GM12878 (cell line): ENCODE measurements at regions not wholly inside any gene's neighbourhood (a gene's known extent, or its start where the extent isn't known, plus 50 kb on each side); places are given as distances from the start of the nearest gene placed in this dataset.

Source experiments
- ATAC-seq: fragments of 200-7000 bp; cut with Tn5 transposase; 3 replicates; pipeline ENCODE4 v1.9.1; 2020; ENCODE audit warnings: mild to moderate bottlenecking, moderate library complexity
- BruUV-seq: library from RNA; stranded (reverse); fragments of 400-500 nt; replicated peaks from 2 replicates; lab custom pipeline; 2021; lab: Mats Ljungman, UMichigan
- CTCF ChIA-PET: fragments of 300-600 bp; sonication (Branson Sonifier 250); formaldehyde crosslinking; extraction: SDS; loops from one replicate; lab custom pipeline; 2021; ENCODE audit warnings: inconsistent platforms; lab: Yijun Ruan, JAX
- POLR2A ChIA-PET: fragments of 350-600 bp; formaldehyde crosslinking; extraction: SDS; loops from one replicate; lab custom pipeline; 2021; ENCODE audit warnings: inconsistent platforms; lab: Charles Lee
- RAD21 ChIA-PET: fragments of 300-600 bp; sonication (Branson Sonifier 250); formaldehyde crosslinking; loops from one replicate; lab custom pipeline; 2023; ENCODE audit warnings: antibody characterized with exemption; ENCODE audit not compliant: unreplicated experiment; lab: Charles Lee
- SMC1A ChIA-PET: fragments of 300-600 bp; sonication (Branson Sonifier 250); formaldehyde crosslinking; loops from one replicate; lab custom pipeline; 2023; ENCODE audit not compliant: unreplicated experiment, uncharacterized antibody; lab: Charles Lee
- DNase-seq: peaks from one replicate; pipeline ENCODE4 v3.0.0-alpha.2; 2011; ENCODE audit warnings: low read depth, low spot score
- FAIRE-seq: peaks from 3 replicates; lab custom pipeline; 2011; peaks lifted over from hg19 to GRCh38; lab: Jason Lieb, UNC
- H2AFZ ChIP-seq: 2 replicates; pipeline ENCODE4 v1.6.0; 2011; ENCODE audit warnings: low read depth, low read length, control low read depth; ENCODE audit not compliant: control insufficient read depth
- H3K27ac ChIP-seq: 2 replicates; pipeline ENCODE4 v1.5.1; 2011; ENCODE audit warnings: control low read depth; ENCODE audit not compliant: control insufficient read depth, insufficient read depth
- H3K27me3 ChIP-seq, 2 experiments: replicated peaks in 1 of 2; 2 replicates each; pipeline versions ENCODE4 v1.6.0 to v1.6.1; 2011; ENCODE audit warnings: low read length in 1 of 2; ENCODE audit not compliant: control insufficient read depth in 2 of 2, insufficient read depth in 2 of 2
- H3K36me3 ChIP-seq, 2 experiments: 2 replicates each; pipeline ENCODE4 v1.5.1; 2011; ENCODE audit warnings: low read length in 1 of 2; ENCODE audit not compliant: control insufficient read depth in 2 of 2, insufficient read depth in 2 of 2
- H3K4me1 ChIP-seq: 2 replicates; pipeline ENCODE4 v1.6.1; 2011; ENCODE audit warnings: mild to moderate bottlenecking, low read length, moderate library complexity, mixed read lengths; ENCODE audit not compliant: control insufficient read depth, insufficient read depth
- H3K4me2 ChIP-seq: 2 replicates; pipeline ENCODE4 v1.6.0; 2011; ENCODE audit warnings: control low read depth; ENCODE audit not compliant: control insufficient read depth, insufficient read depth
- H3K4me3 ChIP-seq: fragments of 200-600 bp; sonication (generic); 2 replicates; pipeline ENCODE4 v1.5.1; 2016
- H3K79me2 ChIP-seq: 2 replicates; pipeline ENCODE4 v1.6.0; 2011; ENCODE audit warnings: low read length; ENCODE audit not compliant: control insufficient read depth, insufficient read depth
- H3K9ac ChIP-seq: 2 replicates; pipeline ENCODE4 v1.8.0; 2011; ENCODE audit warnings: low read length, control low read depth, mixed read lengths; ENCODE audit not compliant: control insufficient read depth, insufficient read depth
- H3K9me3 ChIP-seq: replicated peaks from 3 replicates; pipeline ENCODE4 v1.5.1; 2011; ENCODE audit warnings: mild to moderate bottlenecking, low read length; ENCODE audit not compliant: control insufficient read depth, insufficient read depth
- H4K20me1 ChIP-seq: 2 replicates; pipeline ENCODE4 v1.6.0; 2011; ENCODE audit not compliant: control insufficient read depth, insufficient read depth
- ESRRA ChIP-seq: IDR thresholded peaks from 2 replicates; pipeline ENCODE4 v1.6.1; 2012; ENCODE audit warnings: mild to moderate bottlenecking, low read length, improper control_type of control experiment
- POU2F2 ChIP-seq: IDR thresholded peaks from 3 replicates; pipeline ENCODE4 v1.6.1; 2011; ENCODE audit warnings: low read depth, mild to moderate bottlenecking, low read length, borderline replicate concordance
- WRNIP1 ChIP-seq: IDR thresholded peaks from 2 replicates; pipeline ENCODE4 v1.6.1; 2011; ENCODE audit warnings: low read depth, low read length, improper control_type of control experiment, borderline replicate concordance
- ZZZ3 ChIP-seq: IDR thresholded peaks from 2 replicates; pipeline ENCODE4 v1.6.1; 2011; ENCODE audit warnings: low read depth; ENCODE audit not compliant: control insufficient read depth, insufficient read length
- WGBS: methylation state at CpG from one replicate; pipeline ENCODE4 v1.1.6; 2016; ENCODE audit warnings: low lambda C conversion rate; ENCODE audit not compliant: insufficient replicate concordance, insufficient coverage; ENCODE audit errors: missing lambda C conversion rate; 5-methylcytosine and 5-hydroxymethylcytosine counted together
- in situ Hi-C: fragments of 300-500 bp; cut with MboI; formaldehyde crosslinking; loops from 9 replicates; pipeline ENCODE4 v1.14.3; 2018; ENCODE audit warnings: mixed read lengths
- intact Hi-C: fragments of 100-400 bp; cut with micrococcal nuclease; formaldehyde crosslinking; loops from one replicate; pipeline ENCODE4 v1.14.2; 2022; ENCODE audit not compliant: unreplicated experiment
- TF ChIP-seq, protein P1 (sequence below): IDR thresholded peaks from 2 replicates; pipeline ENCODE4 v1.6.1; 2012; ENCODE audit warnings: low read length, inconsistent platforms
- TF ChIP-seq, protein P2 (sequence below): fragments of 450-650 bp; IDR thresholded peaks from 2 replicates; pipeline ENCODE4 v1.6.1; 2017; ENCODE audit warnings: mild to moderate bottlenecking, moderate library complexity
- TF ChIP-seq, protein P3 (sequence below): fragments of 450-650 bp; formaldehyde crosslinking; IDR thresholded peaks from 2 replicates; pipeline ENCODE4 v1.5.0; 2022; ENCODE audit warnings: mild to moderate bottlenecking, missing genetic modification characterization
- TF ChIP-seq, protein P4 (sequence below): fragments of 450-650 bp; IDR thresholded peaks from 2 replicates; pipeline ENCODE4 v1.6.1; 2017; ENCODE audit warnings: mild to moderate bottlenecking, low read depth, inconsistent platforms; ENCODE audit not compliant: poor library complexity, severe bottlenecking

DNA sequence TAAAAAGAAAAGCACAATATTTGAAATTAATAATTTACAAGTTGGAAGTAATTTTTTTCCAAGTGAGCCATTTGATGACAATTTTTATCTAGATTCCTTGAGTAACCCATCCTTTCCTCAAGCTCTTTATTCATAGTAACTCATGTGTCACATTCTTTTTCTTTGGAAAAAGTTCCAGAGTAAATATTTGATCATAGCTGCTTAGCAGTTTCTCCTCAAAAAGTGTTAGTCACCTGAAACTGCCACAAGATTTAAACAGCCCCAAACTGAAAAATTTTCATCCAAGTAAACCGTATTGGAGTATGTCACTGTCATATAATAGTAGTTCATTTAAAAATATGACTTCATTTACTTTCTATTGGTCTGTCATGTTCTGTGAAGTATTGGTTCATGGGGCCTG is 94.6 kb upstream of the CASK start:
- Histone ChIP-seq H4K20me1 (no peaks in the 10 kb centered on the region), H3K27me3 (no peaks in the 10 kb centered on the region), H3K27ac (no peak overlapping the region), H3K4me2 (no peak overlapping the region), H3K4me1 (no peaks in the 10 kb centered on the region), H3K36me3 (no peaks in the 10 kb centered on the region), H3K4me3 (no peak overlapping the region), H2AFZ (no peak overlapping the region), H3K79me2 (no peaks in the 10 kb centered on the region), H3K9ac (no peak overlapping the region), H3K9me3 (no peaks in the 10 kb centered on the region)
- RAD21 ChIA-PET: no interaction called here
- CTCF ChIA-PET: no interaction called here
- ATAC-seq (no peak), FAIRE-seq (no peak), DNase-seq (no peak)
- POLR2A ChIA-PET: no interaction called here
- in situ Hi-C loops (no loop called here), intact Hi-C loops (no loop called here)
- SMC1A ChIA-PET: interaction anchor here (1.4 kb wide), 1 partner anchor 16 kb away, joined by 3 read pairs; no protein-coding TSS in a partner anchor
- no TSS peak for BruUV-seq
- 39% methylated on average over 1 of the region's 1 CpG for WGBS
- TF ChIP-seq ZZZ3: no peak
- no peak for TF ChIP-seq POU2F2
- TF ChIP-seq WRNIP1: no peak
- TF ChIP-seq, protein P1, sequence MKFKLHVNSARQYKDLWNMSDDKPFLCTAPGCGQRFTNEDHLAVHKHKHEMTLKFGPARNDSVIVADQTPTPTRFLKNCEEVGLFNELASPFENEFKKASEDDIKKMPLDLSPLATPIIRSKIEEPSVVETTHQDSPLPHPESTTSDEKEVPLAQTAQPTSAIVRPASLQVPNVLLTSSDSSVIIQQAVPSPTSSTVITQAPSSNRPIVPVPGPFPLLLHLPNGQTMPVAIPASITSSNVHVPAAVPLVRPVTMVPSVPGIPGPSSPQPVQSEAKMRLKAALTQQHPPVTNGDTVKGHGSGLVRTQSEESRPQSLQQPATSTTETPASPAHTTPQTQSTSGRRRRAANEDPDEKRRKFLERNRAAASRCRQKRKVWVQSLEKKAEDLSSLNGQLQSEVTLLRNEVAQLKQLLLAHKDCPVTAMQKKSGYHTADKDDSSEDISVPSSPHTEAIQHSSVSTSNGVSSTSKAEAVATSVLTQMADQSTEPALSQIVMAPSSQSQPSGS: no peak
- TF ChIP-seq, protein P2, sequence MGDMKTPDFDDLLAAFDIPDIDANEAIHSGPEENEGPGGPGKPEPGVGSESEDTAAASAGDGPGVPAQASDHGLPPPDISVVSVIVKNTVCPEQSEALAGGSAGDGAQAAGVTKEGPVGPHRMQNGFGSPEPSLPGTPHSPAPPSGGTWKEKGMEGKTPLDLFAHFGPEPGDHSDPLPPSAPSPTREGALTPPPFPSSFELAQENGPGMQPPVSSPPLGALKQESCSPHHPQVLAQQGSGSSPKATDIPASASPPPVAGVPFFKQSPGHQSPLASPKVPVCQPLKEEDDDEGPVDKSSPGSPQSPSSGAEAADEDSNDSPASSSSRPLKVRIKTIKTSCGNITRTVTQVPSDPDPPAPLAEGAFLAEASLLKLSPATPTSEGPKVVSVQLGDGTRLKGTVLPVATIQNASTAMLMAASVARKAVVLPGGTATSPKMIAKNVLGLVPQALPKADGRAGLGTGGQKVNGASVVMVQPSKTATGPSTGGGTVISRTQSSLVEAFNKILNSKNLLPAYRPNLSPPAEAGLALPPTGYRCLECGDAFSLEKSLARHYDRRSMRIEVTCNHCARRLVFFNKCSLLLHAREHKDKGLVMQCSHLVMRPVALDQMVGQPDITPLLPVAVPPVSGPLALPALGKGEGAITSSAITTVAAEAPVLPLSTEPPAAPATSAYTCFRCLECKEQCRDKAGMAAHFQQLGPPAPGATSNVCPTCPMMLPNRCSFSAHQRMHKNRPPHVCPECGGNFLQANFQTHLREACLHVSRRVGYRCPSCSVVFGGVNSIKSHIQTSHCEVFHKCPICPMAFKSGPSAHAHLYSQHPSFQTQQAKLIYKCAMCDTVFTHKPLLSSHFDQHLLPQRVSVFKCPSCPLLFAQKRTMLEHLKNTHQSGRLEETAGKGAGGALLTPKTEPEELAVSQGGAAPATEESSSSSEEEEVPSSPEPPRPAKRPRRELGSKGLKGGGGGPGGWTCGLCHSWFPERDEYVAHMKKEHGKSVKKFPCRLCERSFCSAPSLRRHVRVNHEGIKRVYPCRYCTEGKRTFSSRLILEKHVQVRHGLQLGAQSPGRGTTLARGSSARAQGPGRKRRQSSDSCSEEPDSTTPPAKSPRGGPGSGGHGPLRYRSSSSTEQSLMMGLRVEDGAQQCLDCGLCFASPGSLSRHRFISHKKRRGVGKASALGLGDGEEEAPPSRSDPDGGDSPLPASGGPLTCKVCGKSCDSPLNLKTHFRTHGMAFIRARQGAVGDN: no peak
- no peak for TF ChIP-seq ESRRA
- TF ChIP-seq, protein P3, sequence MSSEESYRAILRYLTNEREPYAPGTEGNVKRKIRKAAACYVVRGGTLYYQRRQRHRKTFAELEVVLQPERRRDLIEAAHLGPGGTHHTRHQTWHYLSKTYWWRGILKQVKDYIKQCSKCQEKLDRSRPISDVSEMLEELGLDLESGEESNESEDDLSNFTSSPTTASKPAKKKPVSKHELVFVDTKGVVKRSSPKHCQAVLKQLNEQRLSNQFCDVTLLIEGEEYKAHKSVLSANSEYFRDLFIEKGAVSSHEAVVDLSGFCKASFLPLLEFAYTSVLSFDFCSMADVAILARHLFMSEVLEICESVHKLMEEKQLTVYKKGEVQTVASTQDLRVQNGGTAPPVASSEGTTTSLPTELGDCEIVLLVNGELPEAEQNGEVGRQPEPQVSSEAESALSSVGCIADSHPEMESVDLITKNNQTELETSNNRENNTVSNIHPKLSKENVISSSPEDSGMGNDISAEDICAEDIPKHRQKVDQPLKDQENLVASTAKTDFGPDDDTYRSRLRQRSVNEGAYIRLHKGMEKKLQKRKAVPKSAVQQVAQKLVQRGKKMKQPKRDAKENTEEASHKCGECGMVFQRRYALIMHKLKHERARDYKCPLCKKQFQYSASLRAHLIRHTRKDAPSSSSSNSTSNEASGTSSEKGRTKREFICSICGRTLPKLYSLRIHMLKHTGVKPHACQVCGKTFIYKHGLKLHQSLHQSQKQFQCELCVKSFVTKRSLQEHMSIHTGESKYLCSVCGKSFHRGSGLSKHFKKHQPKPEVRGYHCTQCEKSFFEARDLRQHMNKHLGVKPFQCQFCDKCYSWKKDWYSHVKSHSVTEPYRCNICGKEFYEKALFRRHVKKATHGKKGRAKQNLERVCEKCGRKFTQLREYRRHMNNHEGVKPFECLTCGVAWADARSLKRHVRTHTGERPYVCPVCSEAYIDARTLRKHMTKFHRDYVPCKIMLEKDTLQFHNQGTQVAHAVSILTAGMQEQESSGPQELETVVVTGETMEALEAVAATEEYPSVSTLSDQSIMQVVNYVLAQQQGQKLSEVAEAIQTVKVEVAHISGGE: no peak
- TF ChIP-seq, protein P4, sequence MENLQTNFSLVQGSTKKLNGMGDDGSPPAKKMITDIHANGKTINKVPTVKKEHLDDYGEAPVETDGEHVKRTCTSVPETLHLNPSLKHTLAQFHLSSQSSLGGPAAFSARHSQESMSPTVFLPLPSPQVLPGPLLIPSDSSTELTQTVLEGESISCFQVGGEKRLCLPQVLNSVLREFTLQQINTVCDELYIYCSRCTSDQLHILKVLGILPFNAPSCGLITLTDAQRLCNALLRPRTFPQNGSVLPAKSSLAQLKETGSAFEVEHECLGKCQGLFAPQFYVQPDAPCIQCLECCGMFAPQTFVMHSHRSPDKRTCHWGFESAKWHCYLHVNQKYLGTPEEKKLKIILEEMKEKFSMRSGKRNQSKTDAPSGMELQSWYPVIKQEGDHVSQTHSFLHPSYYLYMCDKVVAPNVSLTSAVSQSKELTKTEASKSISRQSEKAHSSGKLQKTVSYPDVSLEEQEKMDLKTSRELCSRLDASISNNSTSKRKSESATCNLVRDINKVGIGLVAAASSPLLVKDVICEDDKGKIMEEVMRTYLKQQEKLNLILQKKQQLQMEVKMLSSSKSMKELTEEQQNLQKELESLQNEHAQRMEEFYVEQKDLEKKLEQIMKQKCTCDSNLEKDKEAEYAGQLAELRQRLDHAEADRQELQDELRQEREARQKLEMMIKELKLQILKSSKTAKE: no peak
